GM06990 (cell line): ENCODE measurements at regions not wholly inside any gene's neighbourhood (a gene's known extent, or its start where the extent isn't known, plus 50 kb on each side); places are given as distances from the start of the nearest gene placed in this dataset.

Experiments used
- DNase-seq: peaks from one replicate; pipeline ENCODE4 v3.0.0-alpha.2; 2011; ENCODE audit not compliant: insufficient read length; ENCODE audit errors: extremely low read depth
- H3K27me3 ChIP-seq: replicated peaks from 2 replicates; pipeline ENCODE4 v1.6.0; 2011; ENCODE audit warnings: low read length; ENCODE audit not compliant: control insufficient read depth, insufficient read depth
- H3K36me3 ChIP-seq: 2 replicates; pipeline ENCODE4 v1.5.1; 2011; ENCODE audit warnings: low read length; ENCODE audit not compliant: control insufficient read depth, insufficient read depth
- H3K4me3 ChIP-seq: replicated peaks from 2 replicates; pipeline ENCODE4 v1.5.1; 2011; ENCODE audit warnings: low read depth, mild to moderate bottlenecking, control low read depth, low read length
- TF ChIP-seq, protein P1 (sequence below): IDR thresholded peaks from 2 replicates; pipeline ENCODE4 v1.5.1; 2011; ENCODE audit warnings: low read length, control low read depth, mild to moderate bottlenecking, inconsistent platforms; ENCODE audit not compliant: insufficient read depth, poor library complexity, severe bottlenecking

DNA sequence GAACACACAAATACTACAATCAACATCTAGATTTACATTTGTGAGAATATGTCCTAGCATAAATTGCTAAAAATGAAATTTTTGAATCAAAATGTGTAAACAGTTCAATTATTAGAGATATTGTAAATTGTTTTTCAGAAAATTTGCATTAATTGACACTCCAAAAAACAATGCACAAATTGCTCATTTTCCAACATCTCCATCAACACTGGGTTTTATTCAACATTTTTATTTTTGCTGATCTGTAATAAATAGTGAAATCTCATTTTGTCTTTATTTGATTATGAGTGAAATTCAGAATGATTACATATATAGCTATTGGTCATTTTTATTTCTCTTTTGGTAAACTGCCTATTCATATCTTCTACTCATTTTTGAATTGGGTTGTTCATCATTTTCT lies 120.0 kb upstream of the GRIA3 start:
- Histone ChIP-seq H3K27me3 (no peaks in the 10 kb centered on the region), H3K36me3 (no peaks in the 10 kb centered on the region), H3K4me3 (no peak overlapping the region)
- no peak for DNase-seq
- TF ChIP-seq, protein P1, sequence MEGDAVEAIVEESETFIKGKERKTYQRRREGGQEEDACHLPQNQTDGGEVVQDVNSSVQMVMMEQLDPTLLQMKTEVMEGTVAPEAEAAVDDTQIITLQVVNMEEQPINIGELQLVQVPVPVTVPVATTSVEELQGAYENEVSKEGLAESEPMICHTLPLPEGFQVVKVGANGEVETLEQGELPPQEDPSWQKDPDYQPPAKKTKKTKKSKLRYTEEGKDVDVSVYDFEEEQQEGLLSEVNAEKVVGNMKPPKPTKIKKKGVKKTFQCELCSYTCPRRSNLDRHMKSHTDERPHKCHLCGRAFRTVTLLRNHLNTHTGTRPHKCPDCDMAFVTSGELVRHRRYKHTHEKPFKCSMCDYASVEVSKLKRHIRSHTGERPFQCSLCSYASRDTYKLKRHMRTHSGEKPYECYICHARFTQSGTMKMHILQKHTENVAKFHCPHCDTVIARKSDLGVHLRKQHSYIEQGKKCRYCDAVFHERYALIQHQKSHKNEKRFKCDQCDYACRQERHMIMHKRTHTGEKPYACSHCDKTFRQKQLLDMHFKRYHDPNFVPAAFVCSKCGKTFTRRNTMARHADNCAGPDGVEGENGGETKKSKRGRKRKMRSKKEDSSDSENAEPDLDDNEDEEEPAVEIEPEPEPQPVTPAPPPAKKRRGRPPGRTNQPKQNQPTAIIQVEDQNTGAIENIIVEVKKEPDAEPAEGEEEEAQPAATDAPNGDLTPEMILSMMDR: no peak

DNA sequence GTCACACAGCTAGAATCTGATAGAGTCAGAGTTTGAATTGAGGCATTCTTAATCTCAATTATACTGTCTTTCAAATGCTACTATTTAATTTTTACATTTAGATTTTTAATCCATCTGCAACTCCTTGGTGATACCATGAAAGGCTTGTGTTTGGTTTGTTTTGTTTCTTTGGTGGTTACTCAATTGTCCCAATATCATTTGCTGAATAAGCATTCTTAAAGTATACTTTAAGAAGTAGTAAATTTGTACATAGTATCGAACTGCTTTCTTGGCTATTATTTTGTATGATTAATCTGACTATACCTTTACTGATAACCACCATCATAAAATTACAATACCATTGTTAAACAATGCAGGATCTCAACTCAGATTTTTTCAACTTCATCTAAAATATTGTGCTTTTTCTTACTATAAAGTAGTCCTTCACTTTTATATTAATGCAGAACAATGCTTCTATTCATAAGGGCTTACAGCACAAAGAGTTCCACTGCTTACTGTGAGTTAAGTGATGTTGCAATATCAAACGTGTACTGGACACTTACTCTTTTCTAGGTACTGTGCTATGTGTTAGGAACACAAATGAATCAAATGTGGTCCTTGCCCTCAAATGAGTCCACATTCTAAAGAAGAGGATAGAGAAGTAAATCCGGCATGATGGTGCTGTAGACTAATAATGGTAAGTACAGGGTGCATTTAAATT lies 111.2 kb upstream of the GRIA3 start:
- TF ChIP-seq, protein P1: no peak
- Histone ChIP-seq H3K27me3 (no peaks in the 10 kb centered on the region), H3K4me3 (no peak overlapping the region)

DNA sequence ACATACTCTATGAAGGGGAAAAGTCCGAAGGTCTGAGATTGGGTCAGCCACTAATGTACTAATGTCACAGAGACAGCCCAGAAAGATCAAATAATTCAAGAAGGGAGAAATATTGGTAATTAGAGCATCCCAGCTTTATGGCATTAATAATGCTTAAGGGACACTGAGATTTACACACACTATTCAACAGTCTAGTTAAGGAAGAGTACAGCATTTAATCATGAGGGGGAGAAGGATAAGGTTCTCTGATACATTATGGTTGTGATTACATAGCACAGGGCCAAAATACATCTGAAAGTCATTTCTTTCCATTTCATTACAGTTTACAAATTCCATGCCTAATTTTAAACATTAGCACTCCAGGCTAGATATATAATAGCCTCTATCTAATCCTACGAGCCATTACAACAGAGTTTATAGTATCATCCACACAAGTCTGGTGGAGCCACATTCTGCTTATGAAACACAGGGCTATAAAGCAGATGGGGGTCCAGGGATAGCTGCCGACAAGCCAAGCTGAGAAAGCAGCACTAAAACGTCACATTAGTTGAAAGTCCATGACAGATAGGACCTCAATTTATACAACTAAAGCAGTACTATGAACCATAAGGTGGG lies 108.0 kb upstream of the GRIA3 start:
- TF ChIP-seq, protein P1: no peak
- no peak overlapping the region for H3K4me3 ChIP-seq

More for the DNA sequence above, 111.2 kb upstream of the GRIA3 start:
- no peak for DNase-seq
- H3K36me3 ChIP-seq: no peaks in the 10 kb centered on the region

DNA sequence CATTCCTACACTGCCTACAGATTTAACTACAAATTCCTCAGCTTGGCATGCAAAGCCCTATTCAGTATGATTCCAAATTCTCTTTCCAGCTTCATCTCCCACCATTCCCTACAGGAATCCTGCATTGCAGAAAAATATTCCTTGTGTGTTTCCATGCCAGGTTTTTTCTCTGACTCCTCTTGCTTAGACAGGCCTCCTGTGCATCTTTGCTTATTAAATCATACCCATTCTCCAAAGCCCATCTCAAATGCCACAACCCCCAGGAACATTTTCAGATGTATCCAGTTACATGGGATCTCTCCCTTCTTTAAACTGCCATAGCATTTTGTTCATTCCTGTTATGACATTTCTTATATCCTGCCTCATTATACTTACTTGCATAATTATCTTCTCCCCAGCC lies 106.4 kb upstream of the GRIA3 start:
- Histone ChIP-seq H3K27me3 (no peaks in the 10 kb centered on the region), H3K36me3 (no peaks in the 10 kb centered on the region), H3K4me3 (no peak overlapping the region)
- no peak for DNase-seq
- TF ChIP-seq, protein P1: no peak

More for the DNA sequence above, 108.0 kb upstream of the GRIA3 start:
- DNase-seq: no peak
- Histone ChIP-seq H3K27me3 (no peaks in the 10 kb centered on the region), H3K36me3 (no peaks in the 10 kb centered on the region)

DNA sequence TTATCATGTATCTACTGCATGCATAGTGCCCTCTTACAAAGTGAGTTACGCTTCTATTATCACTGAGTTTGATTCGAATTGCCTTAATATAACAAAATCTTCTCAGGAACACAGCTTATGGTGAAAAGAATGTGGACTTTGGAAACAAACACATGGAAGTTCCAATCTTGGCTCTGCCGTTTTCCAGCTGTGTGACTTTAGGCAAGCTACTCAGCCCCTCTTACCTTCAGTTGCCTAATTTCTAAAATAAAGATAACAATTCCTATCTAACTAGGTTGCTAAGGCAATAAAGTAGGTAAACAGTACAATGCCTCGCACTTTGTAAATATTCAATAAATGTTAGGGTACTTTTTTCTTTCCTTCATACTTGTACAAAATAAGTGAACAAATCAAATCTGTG lies 104.0 kb upstream of the GRIA3 start:
- TF ChIP-seq, protein P1: no peak
- no peaks in the 10 kb centered on the region for H3K36me3 ChIP-seq
- no peaks in the 10 kb centered on the region for H3K27me3 ChIP-seq
- no peak overlapping the region for H3K4me3 ChIP-seq
- DNase-seq: no peak
